Stimulated activated CD4-positive, alpha-beta T cell treated with anti-CD3 and anti-CD28 coated beads, Interleukin-4, amount 100 ng/mL, for 4 hours (primary cell): ENCODE measurements at regions not wholly inside any gene's neighbourhood (a gene's known extent, or its start where the extent isn't known, plus 50 kb on each side); places are given as distances from the start of the nearest gene placed in this dataset.

ENCODE experiments used
- DNase-seq, 2 experiments: peaks; one replicate each; pipeline ENCODE4 v3.0.0-alpha.2; 2020

- no peak for DNase-seq
These were observed 372.0 kb downstream of the CDH10 start for GRCh38 chr5:24272741-24273140.

GRCh38 chr5:24280215-24280614 lies 364.6 kb downstream of the CDH10 start:
- DNase-seq: no peak

- no peak for DNase-seq
These were observed 363.0 kb downstream of the CDH10 start for GRCh38 chr5:24281818-24282217.

GRCh38 chr5:24289582-24290335 lies 355.0 kb downstream of the CDH10 start:
- no peak for DNase-seq

- DNase-seq: no peak
These were observed 354.2 kb downstream of the CDH10 start for GRCh38 chr5:24290536-24290935.

- no peak for DNase-seq
These were observed 352.9 kb downstream of the CDH10 start for GRCh38 chr5:24291916-24292315.

GRCh38 chr5:24294333-24294732 lies 350.4 kb downstream of the CDH10 start:
- DNase-seq: no peak

GRCh38 chr5:24314106-24314505 lies 330.7 kb downstream of the CDH10 start:
- DNase-seq: no peak

GRCh38 chr5:24320643-24321042 lies 324.1 kb downstream of the CDH10 start:
- DNase-seq: no peak

- no peak for DNase-seq
These were observed 319.4 kb downstream of the CDH10 start for GRCh38 chr5:24325306-24325832.

- DNase-seq: no peak
These were observed 313.2 kb downstream of the CDH10 start for GRCh38 chr5:24331531-24331930.

GRCh38 chr5:24347158-24347557 lies 297.6 kb downstream of the CDH10 start:
- no peak for DNase-seq

- DNase-seq: no peak
These were observed 293.5 kb downstream of the CDH10 start for GRCh38 chr5:24351285-24351684.

- no peak for DNase-seq
These were observed 291.8 kb downstream of the CDH10 start for GRCh38 chr5:24353016-24353415.

GRCh38 chr5:24353611-24354010 lies 291.2 kb downstream of the CDH10 start:
- no peak for DNase-seq

GRCh38 chr5:24363789-24364481 lies 280.8 kb downstream of the CDH10 start:
- no peak for DNase-seq

- DNase-seq: no peak
These were observed 280.1 kb downstream of the CDH10 start for GRCh38 chr5:24364711-24365110.

- no peak for DNase-seq
These were observed 279.4 kb downstream of the CDH10 start for GRCh38 chr5:24365406-24365805.

- DNase-seq: no peak
These were observed 277.6 kb downstream of the CDH10 start for GRCh38 chr5:24367216-24367615.

GRCh38 chr5:24368115-24368514 lies 276.7 kb downstream of the CDH10 start:
- no peak for DNase-seq

- no peak for DNase-seq
These were observed 268.6 kb downstream of the CDH10 start for GRCh38 chr5:24376210-24376609.

GRCh38 chr5:24376616-24377015 lies 268.2 kb downstream of the CDH10 start:
- no peak for DNase-seq

- no peak for DNase-seq
These were observed 262.8 kb downstream of the CDH10 start for GRCh38 chr5:24381861-24382489.

GRCh38 chr5:24385070-24385469 lies 259.7 kb downstream of the CDH10 start:
- no peak for DNase-seq
